ENCODE measurements at regions not wholly inside any gene's neighbourhood (a gene's known extent, or its start where the extent isn't known, plus 50 kb on each side); places are given as distances from the start of the nearest gene placed in this dataset.

DNA sequence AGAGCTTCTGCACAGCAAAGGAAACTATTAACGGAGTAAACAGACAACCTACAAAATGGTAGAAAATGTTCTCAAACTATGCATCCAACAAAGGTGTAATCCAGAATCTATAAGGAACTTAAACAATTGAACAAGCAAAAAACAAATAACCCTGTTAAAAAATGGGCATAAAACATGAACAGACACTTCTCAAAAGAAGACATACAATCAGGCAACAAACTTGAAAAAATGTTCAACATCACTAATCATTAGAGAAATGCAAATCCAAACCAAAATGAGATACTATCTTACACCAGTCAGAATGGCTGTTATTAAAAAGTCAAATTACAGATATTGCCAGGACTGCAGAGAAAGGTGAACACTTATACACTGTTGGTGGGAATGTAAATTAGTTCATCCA lies 309.6 kb upstream of the KLF3 start:
- TF ChIP-seq CTCF (IDR thresholded peaks at IDR 0.05): no peak
- DNase-seq (no peak), ATAC-seq (ENCODE audit: poor library complexity) (no peak)
- Histone ChIP-seq H3K36me3 (ENCODE audit: insufficient read depth, low read length) (no peaks in the 10 kb centered on the region), H3K27ac (ENCODE audit: low read depth in 1 of 2, low read length in 2 of 2) (no peak overlapping the region), H3K27me3 (ENCODE audit: control insufficient read depth in 1 of 2, insufficient read depth in 2 of 2, low read length in 2 of 2) (no peaks in the 10 kb centered on the region), H3K4me1 (ENCODE audit: insufficient read depth, low read length) (no peaks in the 10 kb centered on the region), H3K4me3 (ENCODE audit: low read length) (no peak overlapping the region), H3K9me3 (ENCODE audit: control insufficient read depth in 1 of 2, insufficient read depth in 1 of 2, low read length in 2 of 2) (peaks cover 0 to 3% of the 10 kb centered on the region in 2 experiments)
- CTCF ChIA-PET: no interaction called here
- Mint-ChIP-seq H3K9me3 (peaks cover 5% of the 10 kb centered on the region), H3K36me3 (ENCODE audit: low read depth) (no peaks in the 10 kb centered on the region), H3K27ac (no peak overlapping the region), H3K4me3 (no peak overlapping the region), H3K27me3 (no peaks in the 10 kb centered on the region), H3K4me1 (ENCODE audit: low read depth) (peaks cover 13% of the 10 kb centered on the region)
- intact Hi-C loops (cut with DNase I, micrococcal nuclease): no loop called here
- POLR2A ChIA-PET: no interaction called here

GRCh38 chr4:38354872-38355271 lies 309.1 kb upstream of the KLF3 start:
- no peak for TF ChIP-seq CTCF (IDR thresholded peaks at IDR 0.05)
- H3K4me1 ChIP-seq (ENCODE audit: insufficient read depth, low read length): no peaks in the 10 kb centered on the region
- no peak overlapping the region for H3K4me3 Mint-ChIP-seq
- no peaks in the 10 kb centered on the region for H3K27me3 Mint-ChIP-seq
- H3K9me3 ChIP-seq (ENCODE audit: control insufficient read depth in 1 of 2, insufficient read depth in 1 of 2, low read length in 2 of 2): peaks cover 0 to 3% of the 10 kb centered on the region in 2 experiments
- DNase-seq (no peak), ATAC-seq (ENCODE audit: poor library complexity) (no peak)
- ChIA-PET CTCF (no interaction called here), POLR2A (no interaction called here)
- H3K4me3 ChIP-seq (ENCODE audit: low read length): no peak overlapping the region
- H3K27me3 ChIP-seq (ENCODE audit: control insufficient read depth in 1 of 2, insufficient read depth in 2 of 2, low read length in 2 of 2): no peaks in the 10 kb centered on the region
- no peaks in the 10 kb centered on the region for H3K36me3 Mint-ChIP-seq (ENCODE audit: low read depth)
- no peaks in the 10 kb centered on the region for H3K36me3 ChIP-seq (ENCODE audit: insufficient read depth, low read length)
- no peak overlapping the region for H3K27ac ChIP-seq (ENCODE audit: low read depth in 1 of 2, low read length in 2 of 2)
- H3K9me3 Mint-ChIP-seq: peaks cover 5% of the 10 kb centered on the region
- peaks cover 13% of the 10 kb centered on the region for H3K4me1 Mint-ChIP-seq (ENCODE audit: low read depth)
- intact Hi-C loops (cut with DNase I, micrococcal nuclease): no loop called here
- no peak overlapping the region for H3K27ac Mint-ChIP-seq

DNA sequence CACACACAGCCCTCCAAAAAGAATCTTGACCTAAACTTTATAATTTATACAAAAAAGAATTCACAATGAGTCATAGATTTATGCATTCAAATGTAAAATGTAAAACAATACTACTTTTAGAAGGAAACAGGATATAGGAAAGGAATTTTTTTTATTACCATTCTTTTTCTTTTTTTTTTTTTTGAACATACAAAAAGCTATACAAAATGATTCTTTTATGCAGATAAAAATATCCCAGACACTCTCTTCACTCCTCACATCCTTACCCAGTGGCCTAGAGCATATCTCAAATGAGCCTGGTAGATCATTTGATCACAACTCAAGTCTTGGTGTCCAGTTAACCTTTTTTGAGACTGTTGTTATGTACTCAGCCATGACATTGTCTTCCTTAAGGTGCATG lies 307.3 kb upstream of the KLF3 start:
- Histone ChIP-seq H3K27me3 (ENCODE audit: control insufficient read depth in 1 of 2, insufficient read depth in 2 of 2, low read length in 2 of 2) (no peaks in the 10 kb centered on the region), H3K27ac (ENCODE audit: low read depth in 1 of 2, low read length in 2 of 2) (no peak overlapping the region), H3K4me3 (ENCODE audit: low read length) (no peak overlapping the region), H3K36me3 (ENCODE audit: insufficient read depth, low read length) (no peaks in the 10 kb centered on the region), H3K4me1 (ENCODE audit: insufficient read depth, low read length) (no peaks in the 10 kb centered on the region), H3K9me3 (ENCODE audit: control insufficient read depth in 1 of 2, insufficient read depth in 1 of 2, low read length in 2 of 2) (peaks cover 0 to 3% of the 10 kb centered on the region in 2 experiments)
- ATAC-seq (ENCODE audit: poor library complexity) (no peak), DNase-seq (no peak)
- Mint-ChIP-seq H3K36me3 (ENCODE audit: low read depth) (no peaks in the 10 kb centered on the region), H3K27ac (no peak overlapping the region), H3K4me1 (ENCODE audit: low read depth) (peaks cover 13% of the 10 kb centered on the region), H3K9me3 (peaks cover 5% of the 10 kb centered on the region), H3K27me3 (no peaks in the 10 kb centered on the region), H3K4me3 (no peak overlapping the region)
- intact Hi-C loops (cut with DNase I, micrococcal nuclease): no loop called here
- POLR2A ChIA-PET: no interaction called here
- no peak for TF ChIP-seq CTCF (IDR thresholded peaks at IDR 0.05)
- CTCF ChIA-PET: interaction anchor here (1.0 kb wide), 1 partner anchor 319 kb away, joined by 3 read pairs; no protein-coding TSS in a partner anchor
